Endometrium (tissue), 2 donors: ENCODE measurements at regions not wholly inside any gene's neighbourhood (a gene's known extent, or its start where the extent isn't known, plus 50 kb on each side); places are given as distances from the start of the nearest gene placed in this dataset.
"Not testable (repeated sequence)": the region's sequence is repeated elsewhere in the genome, so short reads cannot be mapped to it uniquely, and the experiment has no call there.

ENCODE experiments used
- FAIRE-seq: peaks from 2 replicates; lab custom pipeline; 2012; peaks lifted over from hg19 to GRCh38; lab: Jason Lieb, UNC
- donor health status: control.
- donor health status: control.

GRCh38 chr5:103966295-103966694 lies 403.7 kb upstream of the NUDT12 start:
- FAIRE-seq: not testable (repeated sequence)

DNA sequence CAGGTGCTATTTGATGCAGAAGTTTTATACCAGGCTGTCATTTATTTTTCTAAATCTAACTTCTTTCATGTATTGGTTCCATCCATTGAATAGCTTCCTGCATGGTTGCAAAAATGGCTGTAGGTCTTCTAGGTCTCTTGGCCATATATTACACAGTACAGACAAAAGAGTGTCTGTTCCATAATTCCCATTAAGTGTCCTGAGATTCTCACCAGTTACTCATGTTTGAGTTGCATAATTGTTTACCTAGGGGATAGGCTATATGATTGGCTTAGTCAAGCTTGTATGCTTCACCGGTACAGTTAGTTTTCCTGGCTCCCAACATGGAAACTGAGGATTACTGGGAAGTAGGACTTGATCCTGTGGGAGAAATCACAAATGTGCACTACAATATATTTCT lies 399.4 kb upstream of the NUDT12 start:
- FAIRE-seq: no peak

- FAIRE-seq: no peak
Measured at GRCh38 chr5:103953601-103954382, 391.2 kb upstream of the NUDT12 start.

- no peak for FAIRE-seq
Measured at GRCh38 chr5:103951776-103952175, 389.2 kb upstream of the NUDT12 start.

- no peak for FAIRE-seq
Measured at GRCh38 chr5:103943230-103943629, 380.6 kb upstream of the NUDT12 start.

DNA sequence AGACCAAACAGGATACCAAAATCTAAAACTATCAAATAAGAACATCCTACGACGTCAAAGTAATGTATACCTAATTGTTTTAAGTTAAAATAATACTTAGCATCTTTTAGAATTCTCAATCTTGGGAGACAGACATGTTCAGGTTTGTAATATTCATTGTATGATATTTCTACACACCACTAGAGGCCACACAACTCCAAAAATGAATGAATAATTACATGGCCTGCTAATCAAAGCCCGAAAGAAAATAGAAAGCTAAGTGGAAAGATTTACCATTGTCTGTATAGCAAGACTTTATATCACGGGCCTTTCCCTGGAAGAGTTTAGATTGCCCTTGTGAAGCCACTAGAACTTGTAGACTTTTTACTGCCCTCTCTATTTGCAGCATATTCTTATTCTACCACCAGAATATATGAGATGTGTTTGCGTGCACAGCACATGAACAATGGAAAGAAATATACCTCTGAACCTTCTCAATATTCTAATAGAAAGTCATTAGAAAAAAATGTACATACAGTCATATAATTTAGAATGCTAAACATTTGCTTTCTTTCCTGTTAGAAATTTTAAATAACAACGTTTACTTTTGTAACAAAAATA lies 380.1 kb upstream of the NUDT12 start:
- no peak for FAIRE-seq

- FAIRE-seq: no peak
Measured at GRCh38 chr5:103941596-103941995, 379.0 kb upstream of the NUDT12 start.

- no peak for FAIRE-seq
Measured at GRCh38 chr5:103938146-103938695, 375.6 kb upstream of the NUDT12 start.

DNA sequence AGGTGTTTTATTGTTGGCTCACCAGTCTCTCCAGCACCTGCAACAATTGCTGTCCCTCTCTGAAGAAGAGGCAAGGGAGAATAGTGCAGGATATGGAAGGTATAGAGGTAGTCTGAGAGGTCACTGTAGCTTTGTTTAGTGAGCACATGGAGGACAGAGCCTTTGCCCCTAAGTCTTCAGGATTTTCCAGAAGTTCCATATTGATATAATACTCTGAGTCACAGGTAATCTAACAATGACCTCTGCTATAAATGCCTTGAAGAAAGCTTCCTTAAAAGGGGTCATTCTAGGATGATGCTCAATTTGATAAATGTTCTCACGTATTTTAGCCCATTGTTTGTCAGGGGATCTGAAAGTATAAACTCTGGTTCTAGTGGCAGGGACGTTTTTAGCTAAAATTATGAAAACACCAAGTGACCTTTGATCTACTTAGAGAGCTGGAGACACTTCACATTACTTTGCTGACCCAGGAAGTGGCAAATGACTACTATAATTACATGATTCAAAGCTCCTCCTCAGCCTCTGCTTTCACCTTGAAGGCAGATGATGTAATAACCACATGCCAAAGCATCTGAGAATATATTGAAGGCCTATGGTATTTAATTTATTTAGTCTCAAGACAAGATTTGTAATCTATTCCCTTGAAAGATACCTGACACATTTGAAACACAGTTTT lies 366.9 kb upstream of the NUDT12 start:
- FAIRE-seq: no peak

DNA sequence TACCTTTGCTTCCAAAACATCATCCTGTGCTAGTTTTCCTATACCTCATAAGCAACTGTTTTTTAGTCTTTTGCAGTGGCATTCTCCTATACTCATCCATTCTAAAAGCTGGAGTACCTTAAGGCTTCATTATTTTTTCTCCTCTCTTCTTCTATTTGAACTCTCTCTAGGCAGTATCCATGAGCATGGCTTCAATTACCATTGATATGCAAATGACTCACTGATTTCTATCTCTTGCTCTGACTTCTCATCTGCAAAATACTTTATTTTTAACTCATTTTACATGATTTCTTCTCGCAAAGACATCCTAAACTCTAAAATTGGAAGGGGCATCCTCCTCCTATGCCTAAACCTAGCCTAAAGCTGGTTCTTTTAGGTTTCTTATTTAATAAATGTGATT lies 365.1 kb upstream of the NUDT12 start:
- FAIRE-seq: no peak

GRCh38 chr5:103923616-103924168 lies 361.1 kb upstream of the NUDT12 start:
- no peak for FAIRE-seq

DNA sequence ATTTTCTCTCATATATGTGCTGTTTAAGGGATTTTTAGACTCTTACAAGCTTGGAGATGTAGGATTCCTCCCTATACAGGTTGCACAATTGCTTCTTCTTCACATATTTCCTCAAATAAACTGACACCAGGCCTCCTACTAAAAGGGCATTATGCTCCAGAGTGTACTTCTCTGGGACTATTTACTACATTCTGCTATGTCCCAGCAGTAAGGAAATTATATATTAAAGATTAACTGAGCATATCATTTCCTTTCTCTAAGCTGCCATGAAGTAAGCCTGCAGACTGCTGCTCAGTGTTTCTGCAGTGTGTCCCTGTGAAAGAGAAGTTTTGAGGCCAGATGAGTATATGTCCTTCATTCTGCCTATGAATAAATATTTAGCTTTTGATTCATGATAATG lies 356.9 kb upstream of the NUDT12 start:
- no peak for FAIRE-seq

GRCh38 chr5:103918668-103919367 lies 356.2 kb upstream of the NUDT12 start:
- no peak for FAIRE-seq

- FAIRE-seq: no peak
Measured at GRCh38 chr5:103915081-103915480, 352.5 kb upstream of the NUDT12 start.

GRCh38 chr5:103910786-103911185 lies 348.2 kb upstream of the NUDT12 start:
- no peak for FAIRE-seq

DNA sequence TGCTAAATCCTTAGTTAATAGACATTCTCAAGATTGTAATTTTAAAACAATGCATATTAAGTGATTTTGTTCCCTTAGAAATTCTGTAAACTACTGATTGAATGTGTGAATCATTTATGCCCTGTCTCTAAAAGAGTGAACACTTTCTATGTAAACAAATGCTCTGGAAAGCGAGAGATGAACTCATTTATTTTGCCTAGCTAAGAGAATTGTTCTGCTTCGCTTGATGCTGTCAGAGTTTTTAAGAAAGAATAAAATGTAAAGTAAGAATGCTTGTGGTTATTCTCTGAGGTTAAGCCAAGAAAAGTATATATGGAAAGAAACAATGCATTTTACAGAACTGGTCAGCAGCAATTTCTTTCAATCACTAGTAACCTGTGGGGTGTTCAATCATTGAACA lies 347.4 kb upstream of the NUDT12 start:
- FAIRE-seq: no peak

DNA sequence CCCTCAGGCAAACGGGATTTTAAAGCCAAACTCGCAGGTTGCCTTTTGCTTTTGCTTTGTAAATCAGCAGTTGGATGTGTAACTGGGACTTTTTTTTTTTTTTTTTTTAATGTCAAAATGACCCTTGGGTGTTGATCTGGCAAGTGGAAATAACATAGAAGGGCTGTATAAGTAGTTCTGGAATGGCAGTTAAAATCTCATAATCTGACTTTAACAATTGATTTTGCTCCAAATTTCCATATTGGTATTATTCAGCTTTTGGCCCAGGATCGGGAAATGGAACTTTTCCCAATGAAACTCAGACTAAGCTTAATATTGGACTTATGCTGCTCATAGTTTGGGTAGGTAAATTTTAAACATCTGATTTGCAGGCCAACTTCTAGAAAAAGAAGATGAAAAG lies 346.8 kb upstream of the NUDT12 start:
- FAIRE-seq: no peak

DNA sequence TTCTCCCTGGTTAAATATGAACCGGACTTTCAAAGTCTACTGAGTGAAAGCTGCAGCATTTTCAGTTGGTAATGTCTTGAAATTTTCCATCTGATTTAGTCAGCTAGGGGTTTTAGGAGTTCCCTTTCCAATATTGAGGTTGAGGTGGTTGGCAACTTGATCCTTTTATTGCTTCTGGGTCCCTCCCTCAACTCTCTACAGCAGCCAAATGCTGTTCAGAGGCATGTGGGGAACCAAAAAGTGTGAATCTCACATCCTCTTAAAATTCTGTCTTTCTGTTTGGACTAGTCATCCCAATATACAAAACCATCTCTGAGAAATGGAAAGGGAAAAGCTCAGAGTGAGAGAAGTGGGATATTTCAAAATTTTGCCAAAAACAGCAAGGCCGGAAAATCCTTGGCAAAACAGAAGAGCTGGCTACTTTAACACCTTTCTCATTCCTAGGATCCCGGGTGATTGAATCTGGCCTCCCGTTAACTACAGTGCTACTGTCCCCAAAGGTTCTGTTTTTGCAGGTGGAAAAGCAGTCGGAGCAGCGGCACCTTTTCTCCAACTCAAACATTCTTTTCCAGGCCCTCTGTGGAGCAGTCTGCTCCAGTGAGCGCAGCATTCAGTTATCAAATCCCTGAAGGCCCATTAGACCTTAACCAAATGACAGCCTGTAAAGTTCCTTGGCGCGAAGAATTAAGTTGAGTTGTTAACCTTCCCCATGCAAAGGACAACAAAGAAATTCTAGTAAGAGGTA lies 345.9 kb upstream of the NUDT12 start:
- no peak for FAIRE-seq

GRCh38 chr5:103907001-103907400 lies 344.4 kb upstream of the NUDT12 start:
- no peak for FAIRE-seq

GRCh38 chr5:103904651-103905050 lies 342.1 kb upstream of the NUDT12 start:
- FAIRE-seq: no peak

DNA sequence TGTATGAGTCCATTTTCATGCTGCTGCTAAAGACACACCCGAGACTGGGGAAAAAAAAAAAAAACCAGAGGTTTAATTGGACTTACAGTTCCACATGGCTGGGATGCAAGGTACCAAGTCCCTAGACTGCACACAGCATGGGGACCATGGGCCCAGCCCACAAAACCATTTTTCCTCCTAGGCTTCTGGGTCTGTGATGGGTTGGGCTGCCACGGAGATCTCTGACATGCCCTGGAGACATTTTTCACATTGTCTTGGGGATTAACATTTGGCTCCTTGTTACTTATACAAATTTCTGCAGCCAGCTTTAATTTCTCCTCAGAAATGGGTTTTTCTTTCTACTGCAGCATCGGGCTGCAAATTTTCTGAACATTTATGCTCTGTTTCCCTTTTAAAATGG lies 340.3 kb upstream of the NUDT12 start:
- FAIRE-seq: no peak
